ENCODE measurements at regions not wholly inside any gene's neighbourhood (a gene's known extent, or its start where the extent isn't known, plus 50 kb on each side); places are given as distances from the start of the nearest gene placed in this dataset.

DNA sequence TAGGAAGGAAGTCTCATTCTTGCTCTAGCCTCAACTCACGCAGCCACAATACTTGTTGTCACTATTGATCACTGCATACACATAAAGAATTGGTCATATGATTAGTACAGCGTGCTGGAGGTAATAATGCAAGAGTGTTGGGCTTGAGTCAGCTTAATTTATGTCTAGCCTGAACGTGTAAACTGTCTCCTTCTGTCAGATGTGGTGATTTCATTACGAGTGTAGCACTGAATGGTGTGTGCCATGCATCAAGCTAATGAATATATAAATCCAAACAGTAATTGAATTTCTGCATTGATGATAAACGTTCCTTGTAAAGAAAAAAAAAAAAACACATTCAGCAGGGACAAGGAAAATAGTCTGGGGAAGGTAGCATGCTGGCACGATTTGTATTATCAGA lies 396.2 kb upstream of the RAG2 start:
- Mint-ChIP-seq H3K4me1 (no peaks in the 10 kb centered on the region), H3K4me3 (no peak overlapping the region), H3K27me3 (no peaks in the 10 kb centered on the region), H3K9me3 (peaks cover 2% of the 10 kb centered on the region), H3K27ac (no peak overlapping the region), H3K36me3 (no peaks in the 10 kb centered on the region)
- no peak for ATAC-seq

DNA sequence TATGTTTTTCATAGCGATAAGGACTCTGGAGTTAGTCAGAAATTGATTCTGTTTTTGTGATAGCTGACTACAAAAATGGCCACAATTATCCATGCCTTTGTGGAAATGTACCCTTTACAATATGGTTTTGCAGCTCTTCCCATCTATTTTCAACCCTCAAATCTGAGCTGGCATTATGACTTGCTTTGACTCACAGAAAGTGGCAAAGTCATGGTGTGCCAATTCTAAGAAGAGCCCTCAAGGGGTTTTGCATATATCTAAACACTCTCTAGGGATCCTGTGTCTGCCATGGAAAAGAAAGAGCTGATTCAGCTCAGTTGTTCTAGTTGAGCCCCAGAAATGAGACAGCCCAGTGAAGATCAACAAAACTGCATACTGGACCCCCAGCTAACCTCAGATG lies 390.5 kb upstream of the RAG2 start:
- Mint-ChIP-seq H3K9me3 (peaks cover 7% of the 10 kb centered on the region), H3K27me3 (no peaks in the 10 kb centered on the region), H3K4me1 (no peaks in the 10 kb centered on the region), H3K36me3 (no peaks in the 10 kb centered on the region), H3K4me3 (no peak overlapping the region), H3K27ac (no peak overlapping the region)
- ATAC-seq: no peak

DNA sequence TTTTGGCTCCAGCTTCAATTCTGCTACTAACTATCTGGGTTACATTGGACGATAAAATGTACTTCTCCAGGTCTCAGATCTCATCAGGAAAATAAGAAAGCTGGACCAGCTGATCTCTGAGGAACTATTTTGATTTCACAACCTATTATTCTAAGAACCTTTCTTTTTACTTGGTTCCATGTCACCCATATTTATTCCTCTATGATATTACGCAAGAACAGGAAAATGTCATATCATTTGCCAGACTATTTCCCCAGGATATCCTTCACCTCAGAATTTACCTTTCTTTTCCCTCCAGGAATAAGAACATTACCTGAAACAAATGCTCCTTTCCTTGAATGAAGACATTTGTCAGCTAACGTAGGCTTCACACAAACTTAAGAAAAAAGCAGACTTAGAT lies 387.5 kb upstream of the RAG2 start:
- peaks cover 7% of the 10 kb centered on the region for H3K9me3 Mint-ChIP-seq
- H3K4me3 Mint-ChIP-seq: no peak overlapping the region
- H3K4me1 Mint-ChIP-seq: no peaks in the 10 kb centered on the region
- no peaks in the 10 kb centered on the region for H3K27me3 Mint-ChIP-seq
- no peak for ATAC-seq
- H3K27ac Mint-ChIP-seq: no peak overlapping the region
- no peaks in the 10 kb centered on the region for H3K36me3 Mint-ChIP-seq

DNA sequence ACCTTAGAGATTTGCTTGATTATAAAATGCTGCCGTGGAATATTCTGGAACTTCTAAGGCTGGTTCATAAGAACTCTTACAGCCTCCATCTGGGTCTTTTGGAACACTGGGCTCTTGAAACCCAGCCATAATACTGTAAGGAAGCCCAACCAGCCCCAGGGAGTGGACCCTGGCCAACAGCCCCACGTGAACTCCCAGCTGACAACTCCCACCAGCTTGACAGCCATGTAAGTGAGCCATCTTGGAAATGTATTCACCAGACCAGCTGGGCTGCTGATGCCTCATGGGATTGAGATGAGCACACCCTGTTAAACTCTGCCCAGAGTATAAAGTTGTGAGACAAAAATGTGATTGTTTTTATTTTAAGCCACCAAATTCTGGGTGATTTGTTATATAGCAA lies 378.7 kb upstream of the RAG2 start:
- no peak overlapping the region for H3K4me3 Mint-ChIP-seq
- peaks cover 10% of the 10 kb centered on the region for H3K9me3 Mint-ChIP-seq

DNA sequence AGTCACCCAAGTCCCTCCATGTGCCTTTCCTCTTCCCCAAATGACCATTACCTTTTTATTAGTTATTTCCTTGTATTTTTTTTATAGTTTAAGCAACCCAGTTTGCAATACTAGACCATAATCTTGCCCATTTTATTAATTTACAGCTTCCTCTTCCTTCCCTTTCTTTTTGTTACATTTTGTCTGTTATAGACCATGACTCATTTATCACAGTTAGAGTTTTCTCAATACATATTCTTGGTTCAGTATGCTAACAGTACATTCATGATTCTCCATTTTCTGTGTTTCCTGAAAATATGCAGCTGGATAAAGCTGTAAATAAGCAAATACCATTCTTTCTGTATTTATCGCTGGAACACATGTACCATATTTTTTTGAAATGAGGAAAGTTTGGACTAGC lies 376.7 kb upstream of the RAG2 start:
- Mint-ChIP-seq H3K4me1 (no peaks in the 10 kb centered on the region), H3K27ac (no peak overlapping the region), H3K4me3 (no peak overlapping the region), H3K9me3 (peaks cover 6% of the 10 kb centered on the region), H3K27me3 (no peaks in the 10 kb centered on the region), H3K36me3 (no peaks in the 10 kb centered on the region)
- no peak for ATAC-seq

More for the DNA sequence above, 378.7 kb upstream of the RAG2 start:
- Mint-ChIP-seq H3K27ac (no peak overlapping the region), H3K4me1 (no peaks in the 10 kb centered on the region), H3K27me3 (no peaks in the 10 kb centered on the region), H3K36me3 (no peaks in the 10 kb centered on the region)
- no peak for ATAC-seq

DNA sequence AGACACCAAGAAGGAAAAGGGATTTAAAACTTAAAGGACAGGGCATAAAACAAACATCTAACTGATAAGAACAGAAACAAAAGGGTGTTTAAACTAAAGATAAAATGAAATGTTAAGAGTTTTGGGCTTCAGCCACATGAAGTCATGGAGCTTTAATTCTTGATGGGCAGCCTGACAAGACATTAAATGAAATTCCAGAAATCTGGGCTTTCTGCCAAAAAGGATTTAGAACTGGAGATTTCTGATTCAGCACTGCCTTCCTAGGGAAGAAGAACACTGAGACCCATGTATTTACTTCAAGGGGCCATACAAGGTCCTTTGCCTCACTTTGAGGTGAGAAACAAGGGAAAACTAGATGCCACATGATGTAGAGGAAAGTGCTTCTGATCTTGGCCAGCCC lies 355.9 kb upstream of the RAG2 start:
- no peak for ATAC-seq
- Mint-ChIP-seq H3K4me3 (no peak overlapping the region), H3K27me3 (no peaks in the 10 kb centered on the region), H3K9me3 (no peaks in the 10 kb centered on the region), H3K36me3 (no peaks in the 10 kb centered on the region), H3K27ac (no peak overlapping the region), H3K4me1 (no peaks in the 10 kb centered on the region)

DNA sequence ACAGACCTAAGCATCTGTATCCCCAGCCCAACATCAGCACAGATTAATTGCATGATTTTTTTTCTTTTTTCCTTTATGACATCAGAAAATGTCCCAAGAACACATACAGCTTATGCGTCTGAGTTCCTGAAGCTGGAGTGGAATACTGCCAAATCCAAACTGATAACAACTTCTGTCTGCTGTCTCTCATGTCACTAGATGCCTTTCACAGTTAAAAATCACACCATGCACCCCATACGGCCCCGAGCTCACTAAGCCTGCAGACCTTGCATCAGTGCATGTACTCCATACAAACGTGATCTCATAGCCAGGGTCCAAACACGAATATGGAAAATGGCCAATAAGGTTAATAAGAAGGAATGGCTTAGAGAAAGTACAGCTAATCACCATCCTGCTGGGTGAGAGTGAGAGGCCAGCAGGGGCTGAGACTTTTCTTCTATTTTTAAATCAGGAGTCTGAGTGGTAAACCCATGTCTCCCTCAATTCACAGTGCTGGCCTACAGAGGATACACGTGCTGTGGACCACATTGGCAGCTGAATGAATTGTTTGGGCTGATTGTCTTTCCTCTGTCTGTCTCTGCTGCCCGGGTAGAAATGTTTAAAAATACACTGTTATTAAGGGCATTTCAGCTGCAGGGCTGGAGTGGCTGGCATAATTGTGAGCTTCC lies 350.6 kb upstream of the RAG2 start:
- Mint-ChIP-seq H3K36me3 (no peaks in the 10 kb centered on the region), H3K9me3 (no peaks in the 10 kb centered on the region), H3K27me3 (no peaks in the 10 kb centered on the region), H3K4me1 (no peaks in the 10 kb centered on the region), H3K4me3 (no peak overlapping the region), H3K27ac (no peak overlapping the region)
- ATAC-seq: no peak

DNA sequence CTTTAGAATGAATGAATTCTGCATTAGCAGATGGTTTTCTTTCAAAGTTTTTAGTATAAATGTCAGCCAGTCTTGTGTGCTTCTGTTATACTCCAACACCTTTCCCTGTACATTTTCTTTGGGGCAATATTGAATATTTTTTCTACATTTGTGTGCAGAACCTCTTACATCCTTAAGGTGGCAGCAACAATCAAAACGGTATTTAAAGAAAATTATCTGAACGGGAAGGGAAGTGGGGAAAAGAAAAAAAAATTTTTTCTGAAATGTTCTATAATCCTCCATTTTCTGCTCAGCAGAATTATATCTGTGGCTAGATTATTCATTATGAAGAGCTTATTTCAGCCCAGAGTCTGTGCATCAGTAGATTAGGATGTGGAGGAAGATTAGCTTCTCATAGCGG lies 347.3 kb upstream of the RAG2 start:
- no peaks in the 10 kb centered on the region for H3K4me1 Mint-ChIP-seq
- H3K9me3 Mint-ChIP-seq: no peaks in the 10 kb centered on the region
- H3K4me3 Mint-ChIP-seq: no peak overlapping the region
- no peaks in the 10 kb centered on the region for H3K36me3 Mint-ChIP-seq
- no peaks in the 10 kb centered on the region for H3K27me3 Mint-ChIP-seq
- no peak for ATAC-seq
- no peak overlapping the region for H3K27ac Mint-ChIP-seq

DNA sequence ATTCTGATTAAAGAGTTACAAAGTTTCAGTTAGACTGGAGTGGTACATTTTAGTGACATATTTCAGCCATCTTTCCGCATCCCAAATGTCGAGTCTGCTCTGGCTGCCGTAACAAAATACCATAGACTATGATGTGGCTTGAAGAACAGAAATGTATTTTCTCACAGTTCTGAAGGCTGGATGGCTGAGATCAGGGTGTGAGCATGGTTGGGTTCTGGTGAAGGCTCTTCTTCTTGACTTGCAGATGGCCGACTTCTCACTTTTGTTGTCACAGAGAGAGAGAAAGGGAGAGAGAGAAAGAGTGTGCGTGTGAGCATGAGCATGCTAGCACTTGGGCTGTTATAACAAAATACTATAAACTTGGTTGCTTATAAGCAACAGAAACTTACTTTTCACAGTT lies 335.4 kb upstream of the RAG2 start:
- Mint-ChIP-seq H3K36me3 (no peaks in the 10 kb centered on the region), H3K4me3 (no peak overlapping the region), H3K4me1 (no peaks in the 10 kb centered on the region), H3K9me3 (peaks cover 5% of the 10 kb centered on the region), H3K27me3 (no peaks in the 10 kb centered on the region), H3K27ac (no peak overlapping the region)
- ATAC-seq: no peak

DNA sequence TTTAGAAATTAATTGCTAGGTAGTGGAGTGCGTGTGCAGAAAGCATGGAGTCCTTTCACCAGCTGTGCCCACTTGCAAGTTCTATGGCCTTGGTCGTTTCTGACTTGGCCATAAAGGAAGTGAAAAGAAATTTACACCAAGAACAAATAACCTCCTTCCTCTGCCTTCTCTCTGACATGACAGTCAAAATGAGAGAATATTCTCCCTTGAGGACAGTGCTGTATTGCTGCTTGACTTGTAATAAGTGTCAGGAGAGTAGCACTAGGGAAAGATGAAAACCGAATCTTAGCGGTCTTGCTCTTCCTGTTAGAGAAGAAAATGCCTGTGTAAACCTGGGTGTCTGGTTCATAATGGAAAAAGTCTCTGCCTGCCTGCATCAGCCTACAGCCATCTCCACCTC lies 333.1 kb upstream of the RAG2 start:
- Mint-ChIP-seq H3K9me3 (peaks cover 10% of the 10 kb centered on the region), H3K4me1 (no peaks in the 10 kb centered on the region), H3K27ac (no peak overlapping the region), H3K27me3 (no peaks in the 10 kb centered on the region), H3K4me3 (no peak overlapping the region), H3K36me3 (no peaks in the 10 kb centered on the region)
- no peak for ATAC-seq

DNA sequence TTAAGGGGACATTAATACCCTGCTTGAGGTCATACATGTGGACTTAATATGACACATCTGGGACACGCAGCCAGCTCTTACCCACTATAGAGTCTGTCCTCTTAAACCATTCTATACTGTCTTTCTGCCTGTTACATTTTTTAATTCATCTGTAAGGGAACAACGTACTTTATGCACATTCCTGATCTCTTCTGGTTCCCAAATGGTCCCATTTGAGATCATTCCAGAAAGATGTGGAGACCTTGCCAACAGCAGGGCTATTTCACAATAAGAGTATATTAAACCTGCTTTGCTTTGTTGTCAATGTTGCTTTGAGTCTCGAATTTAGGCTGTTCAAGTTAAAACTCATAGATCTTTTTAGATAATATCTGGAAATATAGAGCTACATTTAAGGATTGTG lies 332.2 kb upstream of the RAG2 start:
- ATAC-seq: no peak
- no peaks in the 10 kb centered on the region for H3K27me3 Mint-ChIP-seq
- peaks cover 10% of the 10 kb centered on the region for H3K9me3 Mint-ChIP-seq
- no peaks in the 10 kb centered on the region for H3K4me1 Mint-ChIP-seq
- H3K36me3 Mint-ChIP-seq: no peaks in the 10 kb centered on the region
- no peak overlapping the region for H3K27ac Mint-ChIP-seq
- no peak overlapping the region for H3K4me3 Mint-ChIP-seq

DNA sequence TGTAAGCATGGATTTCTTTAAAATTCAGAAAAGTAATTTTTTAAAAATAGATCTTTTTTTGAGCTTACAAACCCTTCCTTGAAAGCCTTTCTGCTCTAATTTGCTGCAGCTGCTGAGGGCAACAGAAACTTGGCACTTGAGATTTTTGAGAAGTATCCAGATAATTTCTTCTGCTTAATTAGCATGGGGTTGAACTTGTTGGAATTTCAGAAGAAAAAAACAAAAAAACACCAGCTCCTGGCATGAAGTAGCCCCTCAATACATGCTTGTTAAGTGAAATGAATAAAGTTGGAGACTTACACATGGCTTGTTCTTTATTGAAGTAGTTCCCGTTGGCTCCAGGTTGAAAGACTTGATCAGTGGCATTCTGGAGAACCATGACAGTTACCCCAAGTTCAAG lies 331.4 kb upstream of the RAG2 start:
- H3K36me3 Mint-ChIP-seq: no peaks in the 10 kb centered on the region
- no peaks in the 10 kb centered on the region for H3K4me1 Mint-ChIP-seq
- H3K27me3 Mint-ChIP-seq: no peaks in the 10 kb centered on the region
- no peak overlapping the region for H3K27ac Mint-ChIP-seq
- H3K4me3 Mint-ChIP-seq: no peak overlapping the region
- ATAC-seq: no peak
- peaks cover 10% of the 10 kb centered on the region for H3K9me3 Mint-ChIP-seq

DNA sequence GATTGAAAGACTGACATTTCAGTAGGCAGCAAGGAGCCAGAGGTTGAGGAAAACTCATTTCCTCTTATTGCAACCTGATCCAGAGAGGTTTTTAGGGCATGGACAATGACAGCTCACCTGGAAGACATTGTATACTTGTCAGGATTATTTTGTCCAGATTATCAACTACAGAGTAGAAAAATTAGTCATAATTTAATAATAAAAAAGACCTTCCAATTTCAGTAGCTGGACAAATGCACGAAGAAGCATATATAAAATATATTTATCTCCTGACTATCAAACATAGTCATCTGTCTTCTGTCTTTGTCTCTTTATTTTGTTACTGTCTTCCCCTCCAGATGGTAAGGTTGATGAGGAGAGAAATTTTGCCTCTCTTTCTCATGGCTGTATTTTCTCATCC lies 330.6 kb upstream of the RAG2 start:
- Mint-ChIP-seq H3K4me3 (no peak overlapping the region), H3K36me3 (no peaks in the 10 kb centered on the region), H3K27me3 (no peaks in the 10 kb centered on the region), H3K27ac (no peak overlapping the region), H3K9me3 (peaks cover 8% of the 10 kb centered on the region), H3K4me1 (no peaks in the 10 kb centered on the region)
- no peak for ATAC-seq

DNA sequence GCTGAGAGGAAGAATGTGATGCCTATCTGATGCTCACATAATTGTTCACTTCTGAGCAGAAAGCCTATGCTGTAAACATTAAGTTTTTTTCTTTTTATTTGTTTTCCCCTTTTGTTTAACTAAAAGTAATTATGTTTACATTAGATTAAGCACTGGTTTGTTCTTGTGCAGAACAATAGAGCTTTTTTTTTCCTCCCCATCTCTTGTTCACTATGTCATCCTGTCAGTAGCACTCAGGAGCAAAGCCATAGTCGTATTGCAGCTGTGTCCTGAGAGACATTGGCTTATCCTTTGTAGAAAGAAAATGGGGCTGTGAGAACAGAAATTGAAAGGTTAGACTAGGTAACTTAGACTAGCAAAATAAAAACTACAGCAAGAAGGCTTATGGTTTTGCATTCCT lies 301.8 kb upstream of the RAG2 start:
- H3K9me3 Mint-ChIP-seq: peaks cover under 1% of the 10 kb centered on the region
- H3K4me1 Mint-ChIP-seq: no peaks in the 10 kb centered on the region
- no peaks in the 10 kb centered on the region for H3K36me3 Mint-ChIP-seq
- H3K27me3 Mint-ChIP-seq: no peaks in the 10 kb centered on the region
- ATAC-seq: no peak
- no peak overlapping the region for H3K4me3 Mint-ChIP-seq
- no peak overlapping the region for H3K27ac Mint-ChIP-seq

DNA sequence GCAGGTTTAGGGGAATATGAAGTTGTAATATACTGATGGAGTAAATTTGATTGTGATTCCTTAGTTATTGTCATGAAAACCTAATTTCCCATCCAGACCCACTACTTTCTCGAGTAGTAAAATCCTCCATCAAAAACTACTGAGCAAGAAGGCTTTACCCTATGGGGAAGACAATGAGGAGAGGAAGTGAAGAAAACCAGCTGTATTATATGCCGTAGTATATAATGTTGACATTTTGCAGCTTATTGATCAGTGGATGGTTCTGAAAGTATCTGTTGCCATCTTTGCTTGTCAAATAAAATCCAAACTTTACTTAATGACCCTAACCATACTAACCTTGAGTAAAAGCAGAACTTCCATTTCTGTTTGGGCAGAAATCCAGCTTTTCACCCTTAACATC lies 292.8 kb upstream of the RAG2 start:
- Mint-ChIP-seq H3K27me3 (no peaks in the 10 kb centered on the region), H3K4me1 (no peaks in the 10 kb centered on the region), H3K4me3 (no peak overlapping the region), H3K9me3 (no peaks in the 10 kb centered on the region), H3K36me3 (no peaks in the 10 kb centered on the region), H3K27ac (no peak overlapping the region)
- ATAC-seq: no peak

DNA sequence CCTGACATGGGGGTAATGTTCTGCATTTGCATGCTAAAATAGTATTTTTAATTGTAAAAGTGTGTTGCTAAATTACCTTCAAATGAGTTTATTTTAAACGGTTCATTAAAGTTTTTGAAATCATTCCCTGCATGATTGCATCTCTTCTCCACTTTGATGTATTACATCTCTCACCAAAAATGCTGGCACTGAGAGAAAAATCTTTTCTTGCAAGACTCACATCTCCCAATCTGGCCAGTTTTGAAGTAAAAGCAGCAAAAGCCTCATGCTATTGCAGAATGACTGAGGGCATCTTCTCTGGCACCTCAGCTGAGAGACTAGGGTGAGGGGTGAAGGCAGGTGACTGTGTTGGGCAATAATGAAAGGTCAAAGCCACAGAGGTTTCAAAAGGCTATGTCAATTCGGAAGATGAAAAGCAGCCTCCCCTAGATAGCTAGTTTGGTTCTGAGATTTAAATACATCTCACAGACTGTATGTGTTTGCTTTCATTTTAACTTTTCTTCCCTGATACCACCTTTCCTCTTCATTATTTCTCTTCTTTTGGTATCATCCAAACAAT lies 292.2 kb upstream of the RAG2 start:
- H3K27me3 Mint-ChIP-seq: no peaks in the 10 kb centered on the region
- no peaks in the 10 kb centered on the region for H3K4me1 Mint-ChIP-seq
- no peak overlapping the region for H3K27ac Mint-ChIP-seq
- H3K4me3 Mint-ChIP-seq: no peak overlapping the region
- no peak for ATAC-seq
- no peaks in the 10 kb centered on the region for H3K9me3 Mint-ChIP-seq
- H3K36me3 Mint-ChIP-seq: no peaks in the 10 kb centered on the region

DNA sequence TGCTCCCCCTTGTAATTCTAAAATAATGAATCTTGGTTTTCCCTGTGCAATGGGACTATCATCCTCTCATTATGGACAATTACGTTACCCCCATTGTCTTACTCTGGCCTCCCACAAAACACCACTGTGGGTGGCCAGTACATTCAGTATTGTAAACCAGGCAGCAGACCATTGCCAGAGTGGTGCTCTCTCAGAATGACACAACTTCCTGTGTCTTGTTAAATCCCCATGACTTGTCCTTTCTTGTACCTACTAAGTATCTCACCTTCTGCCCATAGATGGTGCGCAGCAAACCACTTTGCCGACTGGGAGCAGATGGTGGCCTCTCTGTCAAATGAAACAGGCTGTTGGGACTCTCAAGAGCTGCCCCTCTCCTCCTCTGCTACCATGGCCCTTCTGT lies 287.1 kb upstream of the RAG2 start:
- H3K9me3 Mint-ChIP-seq: no peaks in the 10 kb centered on the region
- H3K36me3 Mint-ChIP-seq: no peaks in the 10 kb centered on the region
- no peak overlapping the region for H3K4me3 Mint-ChIP-seq
- no peaks in the 10 kb centered on the region for H3K4me1 Mint-ChIP-seq
- H3K27ac Mint-ChIP-seq: no peak overlapping the region
- no peak for ATAC-seq
- no peaks in the 10 kb centered on the region for H3K27me3 Mint-ChIP-seq

Measured in stimulated activated memory B cell treated with anti-CD40 and anti-IgM and Interleukin-4, amounts not matched to agents 10 μg/mL and 1 μg/mL and 100 μg/mL, for 72 hours (primary cell).